Stimulated activated CD8-positive, alpha-beta memory T cell treated with anti-CD3 and anti-CD28 coated beads, Interleukin-12 subunit alpha, Interleukin-12 subunit beta, amount 100 ng/mL, for 4 hours (primary cell): ENCODE measurements at regions not wholly inside any gene's neighbourhood (a gene's known extent, or its start where the extent isn't known, plus 50 kb on each side); places are given as distances from the start of the nearest gene placed in this dataset.
"Not testable (repeated sequence)": the region's sequence is repeated elsewhere in the genome, so short reads cannot be mapped to it uniquely, and the experiment has no call there.

Experiments used
- DNase-seq: peaks from one replicate; pipeline ENCODE4 v3.0.0-alpha.2; 2020; ENCODE audit warnings: low read depth

DNA sequence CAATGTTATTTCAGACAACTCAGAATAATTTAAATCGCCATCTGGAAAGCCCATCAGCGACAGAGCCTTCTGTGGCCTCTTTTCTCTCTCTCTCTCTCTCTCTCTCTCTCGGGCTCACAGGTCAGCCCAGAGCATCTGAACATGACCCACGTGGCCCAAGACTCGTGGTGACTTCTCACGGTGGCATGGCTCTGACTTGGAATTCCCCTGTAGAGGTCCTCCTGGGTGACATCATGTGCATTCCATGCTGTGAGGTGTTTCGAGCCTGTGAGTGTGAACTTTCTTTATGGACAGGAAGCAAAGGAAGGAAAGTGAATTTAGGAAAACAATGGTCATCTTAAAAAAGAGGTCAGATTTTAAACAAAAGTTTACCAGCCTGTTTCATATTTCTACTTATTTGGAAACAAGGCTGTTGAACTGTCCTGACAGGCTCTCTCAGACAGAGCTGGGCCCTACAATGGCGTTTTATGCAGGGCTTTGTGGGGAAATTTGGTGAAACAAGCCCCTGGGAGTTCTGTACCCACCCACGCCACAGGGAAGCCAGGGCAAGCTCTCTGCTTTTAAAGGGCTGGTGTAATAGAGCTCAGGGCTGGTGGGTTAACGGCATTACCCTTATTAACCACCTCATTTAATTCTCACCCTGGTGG, 359.7 kb upstream of the ZNF32 start:
- DNase-seq = no peak

DNA sequence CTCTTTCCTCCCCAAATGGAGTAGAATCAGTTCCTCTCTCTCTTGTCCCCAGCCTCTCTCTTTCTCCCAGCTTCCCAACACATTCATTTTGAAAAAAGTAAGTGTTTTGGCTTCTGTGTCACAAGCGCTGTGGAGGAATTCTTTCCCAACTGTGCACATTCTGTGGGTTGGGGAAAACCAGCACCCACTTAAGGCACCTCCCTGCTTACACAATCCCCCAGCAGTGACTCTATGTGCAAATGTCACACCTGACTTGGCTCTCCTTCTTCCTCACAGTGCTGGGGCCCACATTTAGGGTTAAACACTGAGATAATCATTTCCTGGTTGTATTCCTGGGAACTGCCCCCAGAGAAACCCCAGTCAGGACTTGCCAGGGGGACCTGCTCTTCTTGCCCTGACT, 358.1 kb upstream of the ZNF32 start:
- no peak for DNase-seq

GRCh38 chr10:44005788-44006099, 357.1 kb upstream of the ZNF32 start:
- no peak for DNase-seq

GRCh38 chr10:44004913-44005787, 356.5 kb upstream of the ZNF32 start:
- DNase-seq = no peak

- no peak for DNase-seq
Measured at GRCh38 chr10:43998021-43998809, 349.5 kb upstream of the ZNF32 start.

- no peak for DNase-seq
Measured at GRCh38 chr10:43997330-43997729, 348.6 kb upstream of the ZNF32 start.

GRCh38 chr10:43994539-43994938, 345.9 kb upstream of the ZNF32 start:
- DNase-seq = no peak

- not testable (repeated sequence) for DNase-seq
Measured at GRCh38 chr10:43992816-43993215, 344.1 kb upstream of the ZNF32 start.

- no peak for DNase-seq
Measured at GRCh38 chr10:43986374-43986773, 337.7 kb upstream of the ZNF32 start.

DNA sequence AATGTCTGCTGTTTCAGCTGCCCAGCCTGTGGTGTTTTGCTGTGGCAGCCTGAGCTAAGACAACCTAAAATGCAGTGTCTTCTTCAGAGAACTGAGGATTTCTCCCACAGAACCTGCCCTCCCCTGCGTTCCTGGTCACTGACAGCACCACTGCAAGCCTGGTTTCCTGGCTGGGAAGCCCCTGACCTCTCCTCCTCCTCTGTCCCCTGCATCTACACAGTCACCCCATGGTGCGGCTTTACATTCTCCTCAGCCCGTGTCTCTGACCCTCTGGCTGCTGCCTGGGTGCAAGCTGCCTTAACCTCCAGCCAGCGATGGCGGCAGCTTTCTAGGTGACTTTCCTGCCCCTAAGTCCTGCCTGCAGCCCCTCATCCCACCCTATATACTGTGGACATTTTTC, 337.3 kb upstream of the ZNF32 start:
- no peak for DNase-seq

GRCh38 chr10:43983856-43984271, 335.2 kb upstream of the ZNF32 start:
- no peak for DNase-seq

- DNase-seq = no peak
Measured at GRCh38 chr10:43983405-43983804, 334.7 kb upstream of the ZNF32 start.

- DNase-seq = no peak
Measured at GRCh38 chr10:43982250-43982649, 333.6 kb upstream of the ZNF32 start.

DNA sequence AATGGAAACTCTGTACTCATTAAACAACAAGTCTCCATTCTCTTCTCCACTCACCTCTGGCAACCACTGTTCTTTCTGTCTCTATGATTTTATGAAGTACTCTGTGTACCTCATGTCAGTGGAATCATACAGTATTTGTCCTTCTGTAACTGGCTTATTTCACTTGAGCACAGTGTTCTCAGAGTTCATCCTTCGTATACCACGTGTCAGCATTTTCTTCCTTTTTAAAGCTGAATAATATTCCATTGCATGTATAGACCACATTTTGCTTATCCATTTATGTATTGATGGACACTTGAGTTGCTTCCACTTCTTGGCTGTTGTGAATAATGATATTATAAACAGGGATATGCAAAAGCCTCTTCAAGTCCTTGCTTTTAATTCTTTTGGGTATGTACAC, 333.0 kb upstream of the ZNF32 start:
- no peak for DNase-seq

DNA sequence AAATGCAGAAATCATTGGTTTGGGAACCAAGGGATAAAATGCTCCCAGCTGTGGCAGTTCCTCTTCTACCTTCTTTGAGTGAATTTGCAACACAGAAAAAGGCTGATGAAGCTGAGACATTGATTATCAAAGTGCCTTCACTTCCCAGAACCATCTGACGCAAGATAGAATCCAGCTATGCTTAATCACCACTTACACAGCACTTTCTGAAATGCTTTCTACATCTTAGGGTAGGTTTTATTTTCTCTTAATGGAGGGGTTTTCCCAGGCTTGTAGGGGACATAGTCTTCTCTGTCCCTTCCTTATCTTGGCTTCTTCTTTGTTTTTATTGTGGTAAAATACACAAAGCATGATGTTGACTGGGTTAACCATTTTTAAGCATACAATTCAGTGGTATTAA, 332.6 kb upstream of the ZNF32 start:
- no peak for DNase-seq

DNA sequence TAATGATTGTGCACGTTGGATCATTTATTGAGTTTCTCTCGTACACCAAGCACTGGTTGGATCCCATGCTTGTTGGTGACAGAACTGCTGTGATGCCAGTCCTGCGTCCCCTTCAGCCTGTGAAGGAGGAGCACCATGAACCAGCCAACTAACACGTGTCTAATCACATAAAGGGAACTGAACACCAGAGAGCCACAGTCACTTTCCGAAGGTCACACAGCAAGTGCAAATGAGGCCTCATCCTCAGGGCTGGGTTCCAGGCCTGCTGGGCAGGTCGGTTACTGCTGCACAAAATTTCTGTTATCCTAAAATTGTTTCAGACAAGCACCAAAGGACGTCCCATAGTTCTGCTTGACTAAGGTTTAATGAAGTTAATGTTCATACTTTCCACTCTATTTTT, 332.0 kb upstream of the ZNF32 start:
- no peak for DNase-seq

- no peak for DNase-seq
Measured at GRCh38 chr10:43980313-43980712, 331.6 kb upstream of the ZNF32 start.

DNA sequence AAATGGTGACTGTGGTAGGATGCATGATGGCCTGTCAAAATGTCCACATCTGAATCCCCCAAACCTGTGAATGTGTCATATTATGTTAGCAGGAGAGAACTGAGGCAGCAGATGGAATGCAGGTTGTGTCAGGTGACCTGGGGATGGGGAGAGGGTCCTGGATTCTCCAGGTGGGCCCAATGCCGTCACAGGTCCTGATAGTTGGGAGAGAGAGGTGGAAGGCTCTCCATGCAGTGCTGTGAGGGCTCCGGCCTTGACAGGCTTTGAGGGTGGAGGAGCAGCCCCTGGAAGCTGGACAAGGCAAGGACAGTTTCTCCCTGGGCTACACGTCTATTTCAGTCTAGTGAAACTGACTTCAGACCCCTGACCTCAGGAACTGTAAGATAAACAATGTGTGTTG, 330.9 kb upstream of the ZNF32 start:
- no peak for DNase-seq

DNA sequence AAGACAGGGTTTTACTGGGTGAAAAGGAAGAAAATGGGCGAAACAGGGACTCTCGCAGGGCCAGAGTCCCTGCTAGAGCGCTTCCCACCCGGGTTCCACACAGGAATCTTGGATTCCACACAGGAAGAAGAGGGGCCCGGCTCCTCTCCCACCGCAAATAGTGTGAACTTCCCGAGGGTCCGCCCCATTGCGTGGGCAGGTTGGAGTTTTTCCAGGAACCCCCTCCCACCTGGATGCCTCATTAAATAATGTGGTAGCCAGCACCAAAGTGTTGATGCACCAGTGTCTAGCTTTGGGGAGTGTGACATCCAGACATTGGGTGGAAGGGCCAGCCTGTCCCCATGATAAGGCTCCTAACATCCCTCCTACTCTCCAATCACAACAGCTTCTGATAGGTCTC, 330.3 kb upstream of the ZNF32 start:
- DNase-seq = no peak

DNA sequence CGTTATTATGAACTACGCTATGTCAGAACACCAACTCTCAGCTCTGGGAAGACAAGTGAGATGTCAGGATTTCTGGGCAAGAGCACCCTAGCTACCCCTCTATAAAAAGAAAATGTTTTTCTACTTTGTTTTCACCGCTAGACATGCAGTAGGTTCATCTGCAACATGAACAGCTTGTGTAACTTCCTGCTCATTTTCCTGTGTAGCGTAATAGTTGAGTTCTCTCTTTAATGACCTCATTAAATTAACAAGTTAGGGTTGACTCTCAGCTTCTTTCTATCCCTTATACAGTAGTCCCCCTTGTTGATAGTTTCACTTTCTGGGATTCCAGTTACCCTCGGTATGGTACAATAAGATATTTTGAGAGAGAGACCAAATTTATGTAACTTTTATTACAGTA, 329.4 kb upstream of the ZNF32 start:
- no peak for DNase-seq

- DNase-seq = no peak
Measured at GRCh38 chr10:43976292-43976691, 327.6 kb upstream of the ZNF32 start.

DNA sequence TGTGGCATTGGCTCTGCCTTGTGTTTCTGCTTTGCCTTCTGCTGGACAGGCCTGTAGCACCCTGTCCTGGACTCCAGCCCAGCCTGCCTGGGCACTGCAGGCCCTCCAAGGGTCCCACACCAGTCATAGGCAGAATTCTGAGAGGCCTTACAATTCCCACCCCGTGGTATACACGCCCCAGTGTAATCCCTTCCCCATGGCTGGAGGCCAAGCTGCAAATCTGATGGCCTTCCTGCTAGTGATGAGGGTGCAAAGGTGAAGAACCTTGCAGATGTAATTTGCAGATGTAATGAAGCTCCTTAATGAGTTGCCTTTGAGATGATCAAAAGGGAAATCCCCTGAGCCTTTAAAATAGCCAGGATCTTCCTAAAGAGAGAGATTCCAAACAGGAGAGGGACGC, 325.1 kb upstream of the ZNF32 start:
- DNase-seq = no peak
